ENCODE measurements at regions not wholly inside any gene's neighbourhood (a gene's known extent, or its start where the extent isn't known, plus 50 kb on each side); places are given as distances from the start of the nearest gene placed in this dataset.

- TF ChIP-seq CTCF (IDR thresholded peaks at IDR 0.05) (no peak), EP300 (IDR thresholded peaks at IDR 0.05) (no peak), POLR2AphosphoS5 (IDR thresholded peaks at IDR 0.05) (no peak), POLR2A (IDR thresholded peaks at IDR 0.05) (no peak)
These were observed 205.9 kb upstream of the CASK start for GRCh38 chrX:42129022-42129940.

Data from sigmoid colon (tissue), 4 donors.